ENCODE measurements at regions not wholly inside any gene's neighbourhood (a gene's known extent, or its start where the extent isn't known, plus 50 kb on each side); places are given as distances from the start of the nearest gene placed in this dataset.
A peak's percentile ranks its signal among the peaks of the same experiment; 100 is the strongest.

DNA sequence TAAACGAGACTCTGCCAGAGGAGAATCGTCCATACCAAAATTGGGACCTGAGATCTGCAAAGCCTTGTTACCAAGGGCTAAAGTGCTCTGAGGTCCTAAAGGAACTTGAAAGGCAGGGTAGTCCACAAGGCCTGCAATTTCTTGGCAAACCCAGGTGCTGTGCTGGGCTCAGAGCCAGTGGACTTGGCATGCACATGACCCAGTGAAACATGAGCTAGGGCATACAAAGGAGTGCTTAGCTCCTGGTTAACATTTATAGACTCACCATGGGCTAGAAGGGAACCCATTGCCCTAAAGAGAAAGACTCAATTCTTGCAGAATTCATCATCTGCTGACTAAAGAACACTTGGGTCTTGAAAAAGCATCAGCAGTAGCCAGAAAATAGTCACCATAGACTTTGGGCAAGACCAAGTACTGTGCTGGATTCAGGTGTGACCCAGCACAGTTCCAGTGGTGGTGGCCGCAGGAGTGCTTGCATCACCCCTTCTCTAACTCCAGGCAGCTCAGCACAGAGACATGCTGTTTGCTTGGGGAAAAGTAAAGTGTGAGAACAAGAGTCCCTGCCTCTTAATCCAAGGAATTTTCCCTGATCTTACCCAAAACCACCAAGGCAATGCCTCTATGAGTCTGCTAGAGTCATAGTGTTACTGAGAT lies 1069.4 kb upstream of the ADGRL2 start:
- no peak for DNase-seq

DNA sequence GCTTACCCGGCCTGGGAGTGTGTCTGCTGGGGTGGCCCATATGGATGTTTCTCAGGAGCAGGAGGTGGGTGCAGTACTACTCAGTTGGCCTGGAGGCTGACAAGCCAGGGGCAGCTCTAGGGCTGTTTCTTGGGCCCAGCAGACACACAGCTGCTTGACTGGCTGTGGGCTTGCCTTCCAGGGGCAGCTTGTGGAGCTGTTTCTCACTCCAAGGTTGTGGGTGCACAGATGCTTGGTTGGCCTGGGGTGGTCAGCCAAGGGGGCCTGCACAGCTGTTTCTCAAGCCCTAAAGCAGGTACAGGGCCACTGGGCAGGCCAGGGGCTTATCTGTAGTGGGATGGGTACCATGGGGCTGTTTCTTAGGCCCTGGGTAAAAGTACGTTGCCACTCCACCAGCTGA lies 1078.1 kb upstream of the ADGRL2 start:
- no peak for DNase-seq

DNA sequence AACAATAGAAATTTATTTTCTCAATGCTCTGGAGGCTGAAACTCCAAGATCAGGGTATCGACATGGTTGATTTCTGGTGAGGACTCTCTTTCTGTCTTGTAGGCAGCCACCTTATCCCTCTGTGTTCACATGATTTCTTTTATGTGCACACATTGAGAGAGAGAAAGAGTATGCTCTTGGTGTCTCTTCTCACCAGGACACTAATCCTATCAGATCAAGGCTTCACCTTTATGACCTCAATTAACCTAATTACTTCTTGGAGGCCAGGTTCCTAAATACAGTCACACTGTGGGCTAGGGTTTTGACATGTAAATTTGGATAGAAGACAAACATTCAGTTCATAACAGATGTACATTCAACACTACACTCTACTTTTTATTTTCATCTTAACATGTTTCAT lies 1094.2 kb upstream of the ADGRL2 start:
- DNase-seq = no peak

DNA sequence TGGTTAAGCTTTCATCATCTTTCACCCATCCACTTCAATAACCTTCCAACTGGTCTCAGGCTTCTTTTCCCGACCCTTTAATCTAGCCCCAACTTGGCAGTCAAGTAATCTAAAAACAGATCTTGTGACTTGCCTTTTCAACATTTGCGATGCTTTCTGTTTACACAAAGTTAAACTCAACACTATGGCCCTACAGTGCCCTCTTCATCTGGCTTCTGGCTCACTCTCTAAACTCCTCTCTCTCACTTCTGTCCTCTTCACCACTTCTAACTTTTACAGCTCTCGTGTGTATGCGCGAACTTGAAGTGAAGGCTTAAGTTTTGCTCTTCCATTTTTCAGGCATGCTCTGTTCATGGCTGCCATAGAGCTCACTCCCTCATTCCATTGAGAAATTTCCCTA lies 1122.3 kb upstream of the ADGRL2 start:
- DNase-seq = no peak

DNA sequence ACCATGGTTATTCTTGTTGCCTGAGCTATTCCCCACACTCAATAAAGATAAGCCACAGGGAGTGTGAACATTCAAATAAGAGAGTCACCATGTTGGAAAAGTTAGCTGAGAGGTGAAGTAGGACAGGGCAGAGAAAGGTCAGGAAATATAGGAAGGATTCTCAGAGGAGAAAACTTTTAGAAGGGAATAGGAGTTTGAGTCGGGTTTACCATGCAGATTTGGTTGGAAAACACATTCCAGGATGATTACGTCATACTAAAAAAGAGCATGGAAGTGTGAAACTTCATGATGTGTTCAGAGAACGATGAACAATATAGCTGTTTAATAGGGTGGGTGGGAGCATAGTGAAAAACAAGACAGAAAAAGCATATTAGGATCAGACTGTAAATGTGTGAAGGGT lies 1125.3 kb upstream of the ADGRL2 start:
- peak; percentile 39 for DNase-seq

DNA sequence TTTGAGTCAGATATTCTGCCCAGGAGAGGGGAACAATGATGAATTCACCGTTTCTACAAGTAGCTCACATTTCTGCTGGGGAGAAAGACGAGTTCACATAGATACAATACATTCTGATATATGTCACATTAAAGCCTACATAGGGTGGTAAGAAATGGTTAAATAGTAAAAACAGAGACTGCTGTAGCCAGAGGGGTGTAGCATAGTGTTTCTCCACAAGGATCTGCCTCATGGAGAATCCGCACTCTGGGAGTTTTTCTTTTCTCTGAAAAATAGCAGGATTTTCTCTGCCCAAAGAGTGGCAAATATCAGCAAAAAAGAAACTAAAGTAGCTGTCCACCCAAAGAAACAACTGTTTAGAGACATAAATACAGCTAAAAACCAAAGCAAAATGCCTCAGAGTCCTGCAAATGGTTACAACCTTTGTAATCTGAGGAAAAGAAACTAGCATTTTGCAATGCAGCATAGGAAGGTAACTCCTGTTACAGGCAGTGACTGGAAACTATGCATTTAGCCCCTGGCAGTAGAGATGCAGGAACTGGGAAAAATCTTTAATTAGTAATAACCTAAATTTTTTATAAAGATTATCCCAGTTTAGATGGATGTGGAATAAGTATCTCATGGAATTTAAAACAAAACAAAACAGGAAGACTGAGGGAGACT lies 1126.7 kb upstream of the ADGRL2 start:
- no peak for DNase-seq

DNA sequence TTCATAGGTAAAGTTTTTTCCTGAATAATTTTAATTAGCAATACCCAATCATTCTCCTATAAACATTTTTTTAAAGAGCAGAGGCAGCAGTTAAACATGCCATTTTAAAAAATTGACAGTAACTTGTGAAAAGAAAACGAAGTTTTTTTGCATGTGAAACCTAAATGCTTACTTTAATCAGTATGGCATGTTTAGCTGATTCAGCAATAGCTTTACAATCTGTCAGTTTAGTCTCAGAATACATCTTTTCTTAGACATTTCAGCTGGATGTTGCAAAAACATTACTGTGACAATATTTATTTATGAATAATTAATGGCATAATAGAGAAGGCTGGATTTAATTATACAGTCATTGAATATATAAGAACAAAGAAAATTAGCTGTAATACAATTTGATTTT lies 1132.4 kb upstream of the ADGRL2 start:
- no peak for DNase-seq

DNA sequence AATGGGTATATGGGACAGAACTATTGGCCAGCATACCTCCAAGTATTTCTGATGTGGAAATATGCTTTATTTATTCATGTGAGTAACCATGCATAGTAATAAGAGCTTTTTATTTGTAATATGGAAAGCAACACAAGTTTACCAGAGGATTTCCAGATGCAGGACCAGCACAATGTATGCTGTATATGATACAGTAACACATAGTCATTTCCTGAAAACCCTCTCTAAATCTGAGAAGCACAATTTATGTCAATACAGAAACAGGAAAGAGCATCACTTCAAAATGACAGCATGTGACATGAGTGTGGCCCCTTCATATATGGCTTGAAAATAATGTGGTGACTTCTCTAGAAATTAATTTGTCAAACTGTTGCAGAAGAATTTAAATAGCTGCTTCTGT lies 1134.7 kb upstream of the ADGRL2 start:
- no peak for DNase-seq

DNA sequence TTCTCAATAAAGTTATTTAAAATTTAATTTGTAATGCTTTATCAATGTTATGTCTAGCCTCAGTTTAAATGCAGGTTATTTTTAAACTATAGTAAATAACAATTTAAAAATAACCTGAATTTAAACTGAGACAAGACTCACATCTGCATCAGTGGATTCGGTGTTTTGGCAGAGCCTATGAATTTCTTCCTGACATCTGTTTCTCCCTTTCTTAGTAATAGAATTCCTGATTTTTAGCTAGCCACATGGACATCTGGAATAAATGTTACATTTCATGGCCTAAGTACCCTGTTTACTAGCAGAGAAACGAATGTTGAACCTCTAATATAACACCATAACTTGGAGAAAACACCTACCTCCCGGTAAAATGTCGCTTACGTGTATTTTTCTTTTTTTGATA lies 1141.6 kb upstream of the ADGRL2 start:
- DNase-seq = no peak

DNA sequence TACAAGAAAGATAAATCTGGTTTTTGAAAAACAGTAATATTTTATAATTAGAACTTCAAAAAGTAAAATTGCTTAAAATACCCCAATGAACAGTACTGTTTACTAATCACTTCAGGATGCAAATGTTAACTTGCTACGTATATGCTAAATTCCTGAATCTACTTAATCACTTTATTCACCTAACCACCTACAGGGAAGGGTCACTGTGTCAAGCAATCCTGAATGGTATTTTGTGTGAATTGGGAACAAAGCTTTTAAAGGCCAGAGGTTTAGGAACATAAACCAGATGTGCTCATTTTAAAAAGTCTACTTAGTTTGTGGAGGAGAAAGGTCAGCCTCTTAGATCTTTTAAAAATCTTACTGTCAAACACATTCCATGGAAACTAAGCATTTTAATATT lies 1143.0 kb upstream of the ADGRL2 start:
- DNase-seq = no peak

DNA sequence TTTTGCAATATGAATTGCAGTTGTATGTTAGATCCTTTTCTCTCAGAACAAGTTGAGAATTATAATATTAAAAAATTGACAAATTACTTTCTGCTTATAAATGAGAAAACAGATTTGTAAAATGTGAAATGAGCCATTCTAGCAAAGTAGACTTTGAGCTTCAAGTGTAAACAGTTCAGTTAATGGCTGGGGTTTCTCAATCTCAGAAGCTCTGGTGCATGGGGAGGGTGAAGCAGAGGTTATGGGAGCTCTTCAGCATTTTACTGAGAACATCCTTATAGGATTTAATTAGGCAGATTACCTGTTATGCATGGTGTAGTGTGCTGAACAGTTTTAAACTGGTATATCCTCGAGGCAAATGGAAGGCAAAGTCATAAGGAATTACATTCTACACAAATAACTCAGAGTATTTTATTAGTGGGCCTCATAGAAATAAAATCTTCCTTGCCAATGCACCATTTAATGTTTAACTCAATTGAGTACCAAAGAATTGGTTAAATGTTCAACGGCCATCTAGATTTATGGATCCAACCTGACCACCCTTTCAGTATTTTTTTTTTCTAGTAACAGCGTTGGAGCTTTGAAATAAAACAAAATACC lies 1143.6 kb upstream of the ADGRL2 start:
- DNase-seq = no peak

DNA sequence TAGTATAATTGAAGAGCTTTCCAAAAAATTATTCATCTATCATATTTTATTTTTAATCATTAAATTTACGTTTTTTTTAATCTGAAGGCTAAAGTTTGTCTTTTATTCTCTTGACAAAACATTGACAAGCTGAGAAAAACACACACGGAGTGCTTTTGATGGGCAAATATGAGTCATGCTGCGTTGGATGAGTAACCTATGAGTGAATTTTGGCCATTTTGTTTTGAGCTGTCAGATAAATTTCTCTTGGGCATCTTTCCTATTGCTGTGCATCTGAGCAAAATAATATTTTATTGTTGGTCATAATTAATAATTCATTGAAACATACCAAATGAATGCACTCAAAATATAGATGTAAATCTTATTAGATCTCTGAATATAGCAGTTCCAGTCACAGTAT lies 1144.1 kb upstream of the ADGRL2 start:
- no peak for DNase-seq

DNA sequence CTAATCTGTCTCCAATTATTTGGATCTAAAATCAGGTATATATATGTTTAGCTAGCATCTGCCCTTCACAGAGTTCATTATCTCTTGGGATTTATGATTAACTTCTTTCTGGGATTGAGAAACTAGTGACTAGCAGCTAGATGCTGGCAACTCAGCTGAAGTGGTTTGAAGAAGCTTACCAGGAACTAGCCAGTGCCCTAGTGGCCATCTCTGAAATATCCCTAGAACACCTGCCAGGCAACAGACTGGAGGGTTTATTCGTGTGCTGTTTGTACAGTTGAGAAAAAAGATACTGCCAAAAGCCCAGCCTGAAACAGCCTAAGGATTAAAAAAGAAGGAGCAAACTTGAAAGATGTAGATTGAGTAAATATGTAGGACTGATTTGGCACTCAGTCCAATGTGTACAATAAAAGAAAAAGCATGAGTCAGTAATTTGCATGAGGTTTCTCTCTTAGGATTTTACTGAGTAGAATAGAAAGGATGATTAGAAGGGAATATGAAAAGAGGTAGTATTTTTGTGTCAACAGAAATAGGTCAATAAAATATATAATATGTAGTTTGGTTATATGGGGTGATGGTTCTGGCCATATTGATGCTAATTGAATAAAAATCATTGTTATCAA lies 1144.6 kb upstream of the ADGRL2 start:
- no peak for DNase-seq

DNA sequence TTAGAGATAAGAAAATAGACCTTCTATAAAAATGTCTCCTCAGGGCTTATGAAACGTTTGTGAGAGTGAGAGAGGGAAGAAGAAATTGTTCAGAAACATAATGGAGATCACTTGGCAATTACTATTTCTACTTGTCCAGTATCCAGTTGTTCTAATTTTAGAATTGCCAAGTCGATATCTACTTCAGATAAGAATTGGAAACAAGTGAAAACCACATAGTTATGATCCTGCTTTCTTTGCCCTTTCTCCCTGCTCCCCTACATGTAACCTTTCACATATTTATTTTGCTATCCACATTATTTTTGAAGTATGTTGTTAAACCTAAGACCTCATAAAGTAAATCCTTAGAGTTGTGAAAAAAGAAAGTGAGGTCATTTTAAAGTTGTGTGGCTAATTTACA lies 1154.7 kb upstream of the ADGRL2 start:
- no peak for DNase-seq

DNA sequence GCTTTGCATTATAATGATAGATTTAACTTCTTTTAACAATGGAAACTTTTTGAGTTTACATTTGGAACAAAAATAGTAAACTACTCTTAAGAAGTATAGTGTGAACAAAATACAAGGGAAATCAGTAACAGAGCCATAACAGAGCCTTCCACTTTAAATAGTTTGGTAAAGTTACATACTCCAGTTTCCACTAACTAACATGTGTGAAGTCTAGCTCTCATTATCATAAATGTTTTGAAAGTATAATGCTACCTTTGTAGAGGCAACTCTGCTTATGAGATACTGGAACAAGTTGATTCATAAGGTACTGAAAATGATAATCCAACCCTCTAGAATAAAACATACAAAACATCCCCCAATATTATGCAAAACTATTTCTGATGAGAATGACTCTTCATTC lies 1155.1 kb upstream of the ADGRL2 start:
- no peak for DNase-seq

DNA sequence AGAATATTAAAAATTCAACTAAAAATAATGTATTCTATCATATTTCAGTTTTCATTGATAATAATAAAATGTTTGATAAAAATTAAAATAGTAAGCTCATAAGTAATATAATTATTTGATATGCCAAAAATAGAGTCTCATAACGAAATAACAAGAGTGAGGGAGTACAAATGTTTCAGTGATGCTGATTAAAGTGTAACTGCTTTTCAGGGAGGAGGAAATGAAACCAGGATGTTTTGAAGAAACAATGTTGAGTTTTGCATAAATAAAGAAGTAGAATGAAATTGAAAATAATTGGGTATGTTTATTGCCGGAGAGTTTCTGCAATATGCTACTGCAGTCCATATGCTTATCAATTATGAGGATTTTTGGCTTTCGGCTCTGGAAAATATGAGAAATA lies 1159.8 kb upstream of the ADGRL2 start:
- DNase-seq = no peak

DNA sequence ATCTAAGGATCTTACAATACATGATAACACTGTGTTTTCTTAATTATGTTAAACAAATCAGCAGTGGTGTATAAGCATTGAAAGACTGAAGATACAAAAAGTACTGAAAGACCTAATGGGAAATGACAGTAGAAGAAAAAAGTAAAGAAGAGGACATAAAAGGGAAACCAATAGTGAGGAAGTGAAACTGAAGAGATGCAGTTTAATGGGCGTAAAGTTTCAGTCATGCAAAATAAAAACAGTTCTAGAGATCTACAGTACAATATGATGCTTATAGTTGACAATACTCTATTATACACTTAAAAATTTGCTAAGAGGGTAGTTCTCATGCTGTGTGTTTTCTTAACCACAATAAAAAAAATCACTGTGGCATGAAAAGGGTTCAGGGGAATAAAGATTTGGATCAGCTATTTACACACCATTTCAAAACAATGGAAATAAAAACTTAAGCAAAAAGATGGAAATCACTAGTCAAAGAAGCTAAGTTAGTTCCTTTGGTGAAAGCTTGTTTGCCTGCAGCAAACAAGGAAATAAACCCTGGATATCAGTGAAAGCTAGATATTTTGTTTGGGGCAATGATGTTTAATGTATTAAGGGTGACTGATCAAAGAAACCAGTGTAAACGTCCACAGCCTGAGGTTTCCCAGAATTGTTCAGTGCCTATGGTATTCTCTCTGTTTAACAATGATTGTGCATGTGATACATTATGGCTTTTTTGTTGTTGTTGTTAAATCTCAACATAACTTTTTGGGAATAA lies 1160.8 kb upstream of the ADGRL2 start:
- DNase-seq = no peak

DNA sequence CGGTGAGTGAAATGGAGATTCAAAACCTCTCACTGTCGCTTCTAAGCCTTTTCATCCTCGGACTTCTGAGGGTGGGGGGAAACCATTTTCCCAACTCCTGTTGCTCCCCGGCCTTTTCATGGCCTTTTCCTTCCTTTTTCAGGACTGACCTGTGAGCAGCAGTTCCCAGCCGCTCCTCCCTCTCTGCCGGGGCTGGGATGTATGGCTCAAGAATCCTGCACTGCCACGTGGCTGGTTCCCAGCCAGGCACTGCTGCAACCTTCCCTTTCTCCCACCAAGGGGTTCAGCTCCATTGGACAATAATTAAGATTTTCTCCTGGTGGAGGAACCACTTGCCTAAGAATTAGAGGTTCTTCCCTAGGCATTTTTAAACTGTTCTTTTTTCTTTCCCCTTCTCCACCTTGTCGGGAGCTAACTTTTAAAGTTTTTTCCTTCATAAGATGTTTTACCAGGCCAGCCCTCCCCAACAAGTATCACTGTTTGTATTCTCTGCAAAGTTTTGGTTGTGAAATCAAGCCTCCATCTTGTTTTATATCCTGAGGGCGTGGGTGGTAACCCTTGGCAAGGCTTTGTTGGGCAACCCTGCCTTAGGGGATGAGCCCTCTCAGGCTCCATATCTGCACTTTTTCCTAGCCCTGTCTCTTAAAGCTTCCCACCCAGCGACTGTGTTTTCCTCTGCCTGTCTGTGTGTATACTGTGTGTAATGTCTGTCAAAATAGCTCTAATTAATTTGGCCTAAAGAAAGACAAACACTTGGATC lies 1166.6 kb upstream of the ADGRL2 start:
- no peak for DNase-seq

DNA sequence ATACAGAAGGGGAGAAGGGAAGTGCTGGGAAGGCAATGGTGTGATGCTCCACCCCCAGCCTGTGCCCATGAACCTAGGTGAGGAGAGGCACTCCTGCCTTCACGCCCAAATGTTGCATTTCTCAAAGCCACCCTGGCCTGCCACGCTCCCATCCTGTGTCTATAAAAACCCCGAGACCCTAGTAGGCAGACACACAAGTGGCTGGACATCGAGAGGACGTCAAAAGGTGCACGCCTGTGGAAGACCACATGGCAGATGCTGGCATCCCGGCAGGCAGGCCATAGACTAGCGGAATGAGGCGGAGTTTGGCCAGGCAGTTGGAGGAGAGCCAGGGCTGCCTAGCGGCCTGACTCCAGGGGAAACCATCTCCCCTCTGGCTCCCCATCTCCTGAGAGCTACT lies 1168.5 kb upstream of the ADGRL2 start:
- DNase-seq = no peak

DNA sequence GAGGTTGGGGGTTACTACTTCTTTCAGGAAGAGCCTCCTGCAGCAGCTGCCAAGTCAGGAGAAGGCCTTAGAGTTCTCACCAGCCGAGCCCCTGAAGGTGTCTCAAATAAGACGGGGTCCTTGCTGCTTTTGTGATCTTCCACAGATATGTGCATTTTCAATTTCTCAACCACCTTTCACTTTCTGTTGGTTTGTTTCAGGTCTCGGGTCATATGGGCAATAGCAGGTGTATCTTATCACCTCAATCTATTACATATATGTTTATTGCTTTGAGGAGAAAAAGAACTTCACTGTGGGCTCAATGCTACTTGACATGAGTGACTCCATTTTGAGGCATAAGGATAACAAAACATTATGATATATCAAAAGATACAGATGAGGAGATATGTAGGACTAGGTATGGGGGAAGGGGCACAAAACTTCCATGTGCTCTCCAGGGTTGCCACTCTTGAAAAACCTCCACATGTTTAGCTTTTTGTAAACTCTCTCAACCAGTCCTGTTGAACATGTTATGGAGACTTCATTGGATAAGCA lies 1171.4 kb upstream of the ADGRL2 start:
- DNase-seq = no peak

DNA sequence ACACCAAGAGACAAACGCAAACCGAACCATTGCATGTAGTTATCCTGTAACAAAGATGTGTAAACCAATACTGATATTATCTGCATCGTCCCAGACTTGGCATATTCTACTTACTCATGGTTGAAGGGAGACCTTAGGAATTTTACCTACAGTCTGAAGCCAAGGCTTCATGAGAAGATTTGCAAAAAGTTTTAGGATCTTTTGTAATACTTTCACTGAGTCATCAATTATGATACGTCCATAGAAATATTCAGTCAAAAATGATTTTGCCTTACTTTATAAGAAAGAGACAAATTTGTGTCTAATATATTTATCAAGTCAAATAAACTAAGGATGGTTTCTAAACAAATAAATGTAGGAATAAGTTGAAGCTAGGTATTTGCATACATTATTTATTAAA lies 1176.1 kb upstream of the ADGRL2 start:
- no peak for DNase-seq

DNA sequence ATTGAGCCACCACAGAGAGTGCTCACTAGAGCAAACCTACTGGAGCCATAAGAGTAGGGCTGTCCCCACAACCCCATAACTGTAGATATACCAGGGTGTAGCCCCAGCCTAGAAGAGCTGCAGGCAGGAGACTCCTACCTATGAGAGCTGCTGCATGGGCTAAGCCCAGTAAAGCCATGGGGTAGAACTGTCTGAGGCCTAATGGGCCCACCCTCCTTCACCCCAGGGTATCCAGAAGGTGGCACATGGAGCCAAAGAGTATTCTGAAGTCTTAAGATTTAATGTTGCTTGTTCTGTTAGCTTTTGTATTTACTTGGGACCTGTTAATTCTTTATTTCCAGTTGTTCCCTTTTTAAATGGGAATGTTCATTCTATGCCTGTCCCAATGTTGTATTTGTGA lies 1193.7 kb upstream of the ADGRL2 start:
- no peak for DNase-seq
